BE2C (cell line): ENCODE measurements at regions not wholly inside any gene's neighbourhood (a gene's known extent, or its start where the extent isn't known, plus 50 kb on each side); places are given as distances from the start of the nearest gene placed in this dataset.

Experiments used
- DNase-seq: peaks from one replicate; pipeline ENCODE4 v3.0.0-alpha.2; 2020
- H3K27me3 ChIP-seq: fragments of 250-450 bp; sonication (Bioruptor Pico); 2 replicates; pipeline ENCODE4 v1.5.1; 2020; ENCODE audit warnings: mild to moderate bottlenecking
- H3K36me3 ChIP-seq: fragments of 250-450 bp; sonication (Bioruptor Pico); 2 replicates; pipeline ENCODE4 v1.5.1; 2020; ENCODE audit warnings: mild to moderate bottlenecking
- H3K4me1 ChIP-seq: fragments of 250-450 bp; sonication (Bioruptor Pico); 2 replicates; pipeline ENCODE4 v1.5.1; 2020
- H3K4me3 ChIP-seq: 2 replicates; pipeline ENCODE4 v1.5.1; 2011; ENCODE audit warnings: low read depth, low read length
- H3K9me3 ChIP-seq: fragments of 250-450 bp; sonication (Bioruptor Pico); 2 replicates; pipeline ENCODE4 v1.5.1; 2020
- CTCF ChIP-seq: IDR thresholded peaks from 2 replicates; pipeline ENCODE4 v1.5.1; 2012; ENCODE audit warnings: mild to moderate bottlenecking, low read depth, low read length

GRCh38 chr16:5505091-5505887, 407.7 kb upstream of the EEF2KMT start:
- H3K27me3 ChIP-seq = no peaks in the 10 kb centered on the region
- H3K36me3 ChIP-seq = no peaks in the 10 kb centered on the region
- H3K4me3 ChIP-seq = peak overlapping the region; percentile 33
- H3K9me3 ChIP-seq = no peaks in the 10 kb centered on the region
- peak; percentile 54 for DNase-seq
- TF ChIP-seq CTCF = 0 out of 2 replicates have a peak, but pooled peaks have one; percentile 5
- H3K4me1 ChIP-seq = peaks cover 52% of the 10 kb centered on the region

- Histone ChIP-seq H3K9me3 (no peaks in the 10 kb centered on the region), H3K36me3 (no peaks in the 10 kb centered on the region), H3K4me3 (peak overlapping the region; percentile 33), H3K27me3 (no peaks in the 10 kb centered on the region), H3K4me1 (peaks cover 52% of the 10 kb centered on the region)
- DNase-seq = peak; percentile 93
- TF ChIP-seq CTCF = no peak
Measured at GRCh38 chr16:5504064-5504781, 406.6 kb upstream of the EEF2KMT start.

GRCh38 chr16:5502944-5503343, 405.3 kb upstream of the EEF2KMT start:
- DNase-seq = no peak
- no peaks in the 10 kb centered on the region for H3K27me3 ChIP-seq
- H3K36me3 ChIP-seq = no peaks in the 10 kb centered on the region
- H3K9me3 ChIP-seq = no peaks in the 10 kb centered on the region
- TF ChIP-seq CTCF = no peak; the same call in 1 of the 2 replicates
- peaks cover 56% of the 10 kb centered on the region for H3K4me1 ChIP-seq
- H3K4me3 ChIP-seq = no peak overlapping the region

GRCh38 chr16:5502467-5502869, 404.9 kb upstream of the EEF2KMT start:
- no peaks in the 10 kb centered on the region for H3K36me3 ChIP-seq
- H3K4me1 ChIP-seq = peaks cover 52% of the 10 kb centered on the region
- no peaks in the 10 kb centered on the region for H3K27me3 ChIP-seq
- no peaks in the 10 kb centered on the region for H3K9me3 ChIP-seq
- TF ChIP-seq CTCF = peak; percentile 86
- DNase-seq = peak; percentile 94
- H3K4me3 ChIP-seq = no peak overlapping the region

GRCh38 chr16:5500526-5500925, 402.9 kb upstream of the EEF2KMT start:
- Histone ChIP-seq H3K4me3 (no peak overlapping the region), H3K27me3 (no peaks in the 10 kb centered on the region), H3K9me3 (no peaks in the 10 kb centered on the region), H3K36me3 (no peaks in the 10 kb centered on the region), H3K4me1 (peaks cover 33% of the 10 kb centered on the region)
- TF ChIP-seq CTCF = no peak
- DNase-seq = no peak

GRCh38 chr16:5498562-5498961, 401.0 kb upstream of the EEF2KMT start:
- Histone ChIP-seq H3K36me3 (no peaks in the 10 kb centered on the region), H3K27me3 (no peaks in the 10 kb centered on the region), H3K4me3 (no peak overlapping the region), H3K4me1 (peaks cover 21% of the 10 kb centered on the region), H3K9me3 (no peaks in the 10 kb centered on the region)
- DNase-seq = no peak
- TF ChIP-seq CTCF = no peak
